H1 (cell line): ENCODE measurements at regions not wholly inside any gene's neighbourhood (a gene's known extent, or its start where the extent isn't known, plus 50 kb on each side); places are given as distances from the start of the nearest gene placed in this dataset.
A peak's percentile ranks its signal among the peaks of the same experiment; 100 is the strongest.

Source experiments
- CTCF ChIA-PET: fragments of 300-600 bp; sonication (Branson Sonifier 250); formaldehyde crosslinking; loops from one replicate; lab custom pipeline; 2021; ENCODE audit not compliant: partially characterized antibody; lab: Charles Lee
- POLR2A ChIA-PET: fragments of 300-600 bp; sonication (Branson Sonifier 250); formaldehyde crosslinking; loops from one replicate; lab custom pipeline; 2021; ENCODE audit warnings: inconsistent platforms; ENCODE audit not compliant: partially characterized antibody; lab: Charles Lee
- DNase-seq, 2 experiments: peaks; one replicate each; pipeline versions ENCODE4 v3.0.0 to v3.0.0-alpha.2; 2010 to 2022; ENCODE audit warnings: low spot score in 2 of 2, low read depth in 1 of 2, mixed read lengths in 1 of 2
- FAIRE-seq: peaks from 2 replicates; lab custom pipeline; 2011; peaks lifted over from hg19 to GRCh38; lab: Jason Lieb, UNC
- H2AFZ ChIP-seq: 2 replicates; pipeline ENCODE4 v1.8.1; 2012; ENCODE audit warnings: low read length, inconsistent platforms
- H2AK5ac ChIP-seq: 2 replicates; pipeline ENCODE4 v1.6.1; 2013; ENCODE audit warnings: low read depth, low read length
- H2BK120ac ChIP-seq: replicated peaks from 2 replicates; pipeline ENCODE3; 2013; ENCODE audit warnings: low read depth, low read length, inconsistent platforms
- H2BK12ac ChIP-seq: 2 replicates; pipeline ENCODE4 v1.6.1; 2013; ENCODE audit warnings: low read depth, low read length
- H2BK15ac ChIP-seq: 2 replicates; pipeline ENCODE4 v1.6.1; 2013; ENCODE audit warnings: low read length
- H2BK20ac ChIP-seq: 2 replicates; pipeline ENCODE4 v1.6.1; 2013; ENCODE audit warnings: low read length
- H2BK5ac ChIP-seq: 2 replicates; pipeline ENCODE4 v1.6.1; 2013; ENCODE audit warnings: low read depth, low read length
- H3K14ac ChIP-seq: 2 replicates; pipeline ENCODE4 v1.6.1; 2013; ENCODE audit warnings: inconsistent platforms; ENCODE audit not compliant: insufficient read length
- H3K18ac ChIP-seq: 2 replicates; pipeline ENCODE4 v1.6.1; 2013; ENCODE audit warnings: low read length; ENCODE audit errors: extremely low read depth
- H3K23ac ChIP-seq: 2 replicates; pipeline ENCODE4 v1.6.1; 2013; ENCODE audit warnings: inconsistent platforms; ENCODE audit not compliant: insufficient read length
- H3K23me2 ChIP-seq: 2 replicates; pipeline ENCODE4 v1.6.1; 2013; ENCODE audit warnings: low read depth, low read length
- H3K27ac ChIP-seq: 2 replicates; pipeline ENCODE4 v1.6.1; 2011; ENCODE audit warnings: low read depth, low read length, inconsistent platforms
- H3K27me3 ChIP-seq, 4 experiments: replicated peaks in 1 of 4; 1 replicate in 1 of 4; 2 replicates in 3 of 4; pipeline versions ENCODE4 v1.6.1 to v1.8.1; 2011 to 2013; ENCODE audit warnings: low read length in 3 of 4, mild to moderate bottlenecking in 3 of 4, inconsistent platforms in 2 of 4, mixed read lengths in 2 of 4, moderate library complexity in 1 of 4; ENCODE audit not compliant: control insufficient read depth in 3 of 4, insufficient read depth in 3 of 4; ENCODE audit errors: extremely low read depth in 1 of 4
- H3K36me3 ChIP-seq, 4 experiments: 2 replicates each; pipeline versions ENCODE4 v1.6.1 to v1.8.1; 2011 to 2013; ENCODE audit warnings: mild to moderate bottlenecking in 4 of 4, low read length in 3 of 4, moderate library complexity in 2 of 4, control low read depth in 1 of 4, inconsistent platforms in 1 of 4; ENCODE audit not compliant: insufficient read depth in 4 of 4, control insufficient read depth in 2 of 4
- H3K4ac ChIP-seq: replicated peaks from 2 replicates; pipeline ENCODE3; 2013; ENCODE audit warnings: low read length, low read depth, mixed read lengths, inconsistent platforms; ENCODE audit not compliant: insufficient read length
- H3K4me1 ChIP-seq, 4 experiments: replicated peaks in 1 of 4; 1 replicate in 1 of 4; 2 replicates in 3 of 4; pipeline versions ENCODE4 v1.6.1 to v1.8.1; 2011 to 2013; ENCODE audit warnings: low read length in 3 of 4, inconsistent platforms in 2 of 4, mixed read lengths in 1 of 4; ENCODE audit not compliant: insufficient read depth in 4 of 4, control insufficient read depth in 3 of 4
- H3K4me2 ChIP-seq, 2 experiments: 2 replicates each; pipeline versions ENCODE4 v1.6.1 to v1.8.1; 2011 to 2013; ENCODE audit warnings: low read depth in 2 of 2, low read length in 2 of 2, control low read depth in 1 of 2, inconsistent platforms in 1 of 2, mild to moderate bottlenecking in 1 of 2; ENCODE audit not compliant: insufficient read depth in 1 of 2
- H3K4me3 ChIP-seq, 4 experiments: fragments of 200-600, 300-600 bp in 1 of 4; sonication (generic), shearing (Covaris generic), sonication (Bioruptor Twin) in 1 of 4; 2 replicates each; pipeline versions ENCODE4 v1.5.1 to v1.8.1; 2011 to 2016; ENCODE audit warnings: low read length in 4 of 4, low read depth in 3 of 4, control low read depth in 2 of 4, inconsistent platforms in 2 of 4, mild to moderate bottlenecking in 2 of 4, mixed read lengths in 1 of 4, moderate library complexity in 1 of 4; ENCODE audit not compliant: insufficient read depth in 2 of 4; ENCODE audit errors: extremely low read depth in 1 of 4
- H3K56ac ChIP-seq: replicated peaks from 2 replicates; pipeline ENCODE3; 2013; ENCODE audit warnings: low read depth, mild to moderate bottlenecking, mixed read lengths, low read length, inconsistent platforms; ENCODE audit not compliant: insufficient read length
- H3K79me1 ChIP-seq: 2 replicates; pipeline ENCODE4 v1.6.1; 2013; ENCODE audit warnings: low read depth, low read length, control low read depth
- H3K79me2 ChIP-seq, 2 experiments: 2 replicates each; pipeline versions ENCODE4 v1.6.1 to v1.8.1; 2012 to 2013; ENCODE audit warnings: low read length in 2 of 2, mild to moderate bottlenecking in 2 of 2, inconsistent platforms in 1 of 2; ENCODE audit not compliant: insufficient read depth in 2 of 2, control insufficient read depth in 1 of 2
- H3K9ac ChIP-seq, 4 experiments: replicated peaks in 1 of 4; 1 replicate in 1 of 4; 2 replicates in 3 of 4; pipeline versions ENCODE4 v1.6.1 to v1.8.1; 2011 to 2013; ENCODE audit warnings: low read depth in 3 of 4, low read length in 3 of 4, control low read depth in 2 of 4, mild to moderate bottlenecking in 2 of 4, moderate library complexity in 2 of 4, inconsistent platforms in 1 of 4; ENCODE audit errors: extremely low read depth in 1 of 4
- H3K9me3 ChIP-seq, 2 experiments: 2 replicates each; pipeline versions ENCODE4 v1.6.1 to v1.8.1; 2012 to 2013; ENCODE audit warnings: mild to moderate bottlenecking in 2 of 2, moderate library complexity in 2 of 2, control low read depth in 1 of 2, inconsistent platforms in 1 of 2, low read depth in 1 of 2, low read length in 1 of 2, mixed read lengths in 1 of 2; ENCODE audit not compliant: insufficient read depth in 2 of 2
- H4K20me1 ChIP-seq, 2 experiments: replicated peaks in 1 of 2; 2 replicates each; pipeline versions ENCODE3 to v1.8.1; 2011 to 2013; ENCODE audit warnings: inconsistent platforms in 2 of 2, low read length in 2 of 2, mild to moderate bottlenecking in 1 of 2; ENCODE audit not compliant: insufficient read depth in 2 of 2, control insufficient read depth in 1 of 2
- H4K5ac ChIP-seq: 2 replicates; pipeline ENCODE4 v1.6.1; 2013; ENCODE audit warnings: low read length, low read depth, mixed read lengths, inconsistent platforms; ENCODE audit not compliant: insufficient read length
- H4K8ac ChIP-seq: 2 replicates; pipeline ENCODE4 v1.8.0; 2013; ENCODE audit warnings: mild to moderate bottlenecking, moderate library complexity, low read length, inconsistent platforms; ENCODE audit not compliant: insufficient read depth; ENCODE audit errors: extremely low read depth
- H4K91ac ChIP-seq: replicated peaks from 2 replicates; pipeline ENCODE3; 2013; ENCODE audit warnings: low read length, mixed read lengths, inconsistent platforms; ENCODE audit not compliant: insufficient read length
- ATF2 ChIP-seq: IDR thresholded peaks from 2 replicates; pipeline ENCODE4 v1.6.1; 2012; ENCODE audit warnings: low read length, inconsistent platforms
- HDAC2 ChIP-seq, 2 experiments: fragments of 300-600 bp in 1 of 2; sonication (generic) in 1 of 2; IDR thresholded peaks; 2 replicates each; pipeline ENCODE4 v1.6.1; 2011 to 2012; ENCODE audit warnings: low read depth in 2 of 2, low read length in 2 of 2, mild to moderate bottlenecking in 2 of 2, moderate library complexity in 2 of 2, borderline replicate concordance in 1 of 2, inconsistent platforms in 1 of 2
- SP4 ChIP-seq: IDR thresholded peaks from 2 replicates; pipeline ENCODE4 v1.6.1; 2012; ENCODE audit warnings: low read length, inconsistent platforms
- WGBS, 2 experiments: shearing (Covaris generic) in 1 of 2; methylation state at CpG; one replicate each; pipeline versions ENCODE4 v1.1.6 to v1.1.7; 2013 to 2015; ENCODE audit warnings: low lambda C conversion rate in 2 of 2, mixed read lengths in 2 of 2, inconsistent platforms in 1 of 2, low coverage in 1 of 2, missing lambda C conversion rate in 1 of 2; ENCODE audit not compliant: insufficient replicate concordance in 2 of 2, insufficient coverage in 1 of 2, insufficient read length in 1 of 2; ENCODE audit errors: extremely low coverage in 1 of 2, missing lambda C conversion rate in 1 of 2; 5-methylcytosine and 5-hydroxymethylcytosine counted together

GRCh38 chr13:71378961-71379905 is 487.8 kb downstream of the DACH1 start:
- Histone ChIP-seq H3K27me3 (no peaks in the 10 kb centered on the region), H3K4me3 (no peak overlapping the region), H3K9me3 (no peaks in the 10 kb centered on the region), H2AK5ac (no peak overlapping the region), H3K23ac (no peak overlapping the region), H3K18ac (no peak overlapping the region), H3K27ac (no peak overlapping the region), H4K91ac (no peak overlapping the region), H3K4ac (no peak overlapping the region), H2BK15ac (no peak overlapping the region), H3K14ac (no peak overlapping the region), H3K79me1 (no peaks in the 10 kb centered on the region), H3K23me2 (no peaks in the 10 kb centered on the region), H2BK12ac (no peak overlapping the region), H2AFZ (peak overlapping the region; percentile 46; the same call in 1 of the 2 replicates), H4K8ac (no peak overlapping the region), H3K4me1 (no peaks in the 10 kb centered on the region), H3K9ac (no peak overlapping the region), H2BK5ac (no peak overlapping the region), H3K4me2 (no peak overlapping the region), H3K36me3 (no peaks in the 10 kb centered on the region), H4K5ac (no peak overlapping the region), H2BK120ac (no peak overlapping the region), H3K56ac (no peak overlapping the region), H2BK20ac (no peak overlapping the region), H4K20me1 (no peaks in the 10 kb centered on the region), H3K79me2 (no peaks in the 10 kb centered on the region)
- ChIA-PET CTCF (no interaction called here), POLR2A (no interaction called here)
- FAIRE-seq: no peak
- no peak for DNase-seq
- WGBS, 2 experiments: 83% methylated on average over 5 of the region's 5 CpGs; no CpG with 5 or more reads in 1 of the 2 experiments
- no peak for TF ChIP-seq HDAC2 (IDR thresholded peaks at IDR 0.05; ENCODE audit: borderline replicate concordance in 1 of 2, low read depth in 2 of 2, low read length in 2 of 2)
- no peak for TF ChIP-seq SP4
- TF ChIP-seq ATF2: no peak
